ENCODE measurements at regions not wholly inside any gene's neighbourhood (a gene's known extent, or its start where the extent isn't known, plus 50 kb on each side); places are given as distances from the start of the nearest gene placed in this dataset.

GRCh38 chr5:72628771-72629371 is 121.7 kb upstream of the ZNF366 start:
- TF ChIP-seq GTF2F1 (IDR thresholded peaks at IDR 0.05; ENCODE audit: borderline replicate concordance, low read depth, low read length) (no peak), SIRT6 (IDR thresholded peaks at IDR 0.05; ENCODE audit: low read length) (no peak), CTCF (IDR thresholded peaks at IDR 0.05; ENCODE audit: control extremely low read depth in 1 of 3, insufficient read depth in 1 of 3, low read depth in 1 of 3, low read length in 3 of 3) (no peak), MAX (IDR thresholded peaks at IDR 0.05) (no peak), NRF1 (IDR thresholded peaks at IDR 0.05; ENCODE audit: low read depth, low read length) (no peak), CHD1 (IDR thresholded peaks at IDR 0.05; ENCODE audit: low read depth, low read length) (no peak), SRF (IDR thresholded peaks at IDR 0.05; ENCODE audit: low read depth, low read length) (no peak), BRCA1 (IDR thresholded peaks at IDR 0.05; ENCODE audit: low read depth, low read length) (no peak), SAP30 (IDR thresholded peaks at IDR 0.05; ENCODE audit: insufficient read depth, insufficient replicate concordance, low read length) (no peak), EP300 (IDR thresholded peaks at IDR 0.05; ENCODE audit: borderline replicate concordance in 1 of 2, low read depth in 2 of 2, low read length in 2 of 2) (no peak), PHF8 (conservative IDR thresholded peaks at IDR 0.05; ENCODE audit: low read depth, low read length) (no peak), JUN (IDR thresholded peaks at IDR 0.05; ENCODE audit: low read depth, low read length) (no peak)

Data from H1 (cell line).